Astrocyte (in vitro differentiated cells and primary cell): ENCODE measurements at regions not wholly inside any gene's neighbourhood (a gene's known extent, or its start where the extent isn't known, plus 50 kb on each side); places are given as distances from the start of the nearest gene placed in this dataset.

Experiments
- DNase-seq: peaks from one replicate; pipeline ENCODE4 v3.0.0-alpha.2; 2010; ENCODE audit warnings: low read depth
- FAIRE-seq: peaks from 2 replicates; lab custom pipeline; 2011; peaks lifted over from hg19 to GRCh38; lab: Jason Lieb, UNC
- H2AFZ ChIP-seq: 2 replicates; pipeline ENCODE4 v1.6.0; 2012; ENCODE audit warnings: low read depth, low read length, inconsistent platforms
- H3K27ac ChIP-seq: 2 replicates; pipeline ENCODE4 v1.5.1; 2011; ENCODE audit warnings: low read depth, low read length, inconsistent platforms
- H3K27me3 ChIP-seq: 2 replicates; pipeline ENCODE4 v1.6.0; 2011; ENCODE audit warnings: low read length, inconsistent platforms; ENCODE audit not compliant: insufficient read depth
- H3K36me3 ChIP-seq: 2 replicates; pipeline ENCODE4 v1.5.1; 2011; ENCODE audit warnings: low read length, inconsistent platforms; ENCODE audit not compliant: insufficient read depth
- H3K4me1 ChIP-seq: 2 replicates; pipeline ENCODE4 v1.5.1; 2011; ENCODE audit warnings: low read length, inconsistent platforms; ENCODE audit not compliant: insufficient read depth
- H3K4me2 ChIP-seq: 2 replicates; pipeline ENCODE4 v1.6.0; 2012; ENCODE audit warnings: low read length, inconsistent platforms
- H3K4me3 ChIP-seq: 2 replicates; pipeline ENCODE4 v1.5.1; 2011; ENCODE audit warnings: low read depth, mild to moderate bottlenecking, low read length, inconsistent platforms; ENCODE audit not compliant: insufficient read depth
- H3K79me2 ChIP-seq: 2 replicates; pipeline ENCODE4 v1.6.0; 2012; ENCODE audit warnings: mild to moderate bottlenecking, low read length, inconsistent platforms; ENCODE audit not compliant: insufficient read depth
- H3K9ac ChIP-seq: 2 replicates; pipeline ENCODE4 v1.6.0; 2012; ENCODE audit warnings: mild to moderate bottlenecking, low read length, inconsistent platforms
- H3K9me3 ChIP-seq: 2 replicates; pipeline ENCODE4 v1.5.1; 2012; ENCODE audit warnings: low read depth, mild to moderate bottlenecking, low read length, inconsistent platforms; ENCODE audit not compliant: insufficient read depth
- H4K20me1 ChIP-seq: 2 replicates; pipeline ENCODE4 v1.6.0; 2012; ENCODE audit warnings: low read length, inconsistent platforms; ENCODE audit not compliant: insufficient read depth
- H3K27ac Mint-ChIP-seq: one replicate; pipeline ENCODE4 v1.8.0; 2021; ENCODE audit warnings: mild to moderate bottlenecking, mixed read lengths; ENCODE audit not compliant: unreplicated experiment
- H3K27me3 Mint-ChIP-seq: one replicate; pipeline ENCODE4 v1.8.0; 2021; ENCODE audit warnings: low read depth, mixed read lengths; ENCODE audit not compliant: unreplicated experiment
- H3K36me3 Mint-ChIP-seq: one replicate; pipeline ENCODE4 v1.8.0; 2021; ENCODE audit warnings: low read depth, mixed read lengths; ENCODE audit not compliant: unreplicated experiment
- H3K4me1 Mint-ChIP-seq: one replicate; pipeline ENCODE4 v1.8.0; 2021; ENCODE audit warnings: low read depth, mixed read lengths; ENCODE audit not compliant: unreplicated experiment
- H3K4me3 Mint-ChIP-seq: one replicate; pipeline ENCODE4 v1.8.0; 2021; ENCODE audit warnings: mild to moderate bottlenecking, moderate library complexity, mixed read lengths; ENCODE audit not compliant: unreplicated experiment
- H3K9me3 Mint-ChIP-seq: one replicate; pipeline ENCODE4 v1.8.0; 2021; ENCODE audit warnings: mild to moderate bottlenecking, mixed read lengths; ENCODE audit not compliant: unreplicated experiment
- CTCF ChIP-seq: IDR thresholded peaks from 2 replicates; pipeline ENCODE4 v1.5.1; 2011; ENCODE audit warnings: low read depth, mild to moderate bottlenecking, inconsistent platforms, low read length, moderate library complexity; ENCODE audit not compliant: insufficient read depth
- EZH2 ChIP-seq: IDR thresholded peaks from 2 replicates; pipeline ENCODE4 v1.6.1; 2012; ENCODE audit warnings: mild to moderate bottlenecking, low read length, inconsistent platforms; ENCODE audit not compliant: insufficient read depth

DNA sequence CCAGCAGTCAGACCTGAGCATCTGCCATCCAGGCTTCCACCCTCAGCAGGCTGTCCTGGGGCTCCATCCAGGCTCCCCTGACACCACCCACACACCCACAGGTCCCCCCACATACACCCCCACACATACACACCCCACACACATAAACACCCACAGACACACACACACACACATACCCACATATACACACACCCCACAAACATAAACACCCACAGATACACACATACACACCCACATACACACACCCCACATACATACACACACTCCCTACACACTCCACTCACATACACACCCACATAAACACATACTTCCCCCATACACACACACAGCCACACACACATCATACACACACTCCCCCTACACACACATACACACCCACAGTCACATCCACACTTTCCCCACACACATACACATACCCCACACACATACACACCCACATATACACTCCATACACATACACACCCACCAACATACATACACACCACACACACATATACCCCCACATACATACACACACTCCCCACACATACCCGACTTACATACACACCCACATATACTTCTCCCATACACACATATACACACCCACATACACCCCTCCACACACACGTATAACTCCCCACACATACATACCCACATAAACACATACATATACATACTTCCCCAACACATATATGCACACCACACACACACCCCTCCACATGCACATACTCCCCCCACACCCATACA, 183.3 kb upstream of the ETAA1 start:
- H3K9me3 Mint-ChIP-seq = no peaks in the 10 kb centered on the region
- Histone ChIP-seq H2AFZ (no peak overlapping the region), H3K9me3 (no peaks in the 10 kb centered on the region), H3K27me3 (no peaks in the 10 kb centered on the region), H3K79me2 (no peaks in the 10 kb centered on the region), H4K20me1 (no peaks in the 10 kb centered on the region), H3K27ac (no peak overlapping the region), H3K4me1 (no peaks in the 10 kb centered on the region), H3K4me2 (no peak overlapping the region), H3K9ac (no peak overlapping the region), H3K4me3 (no peak overlapping the region), H3K36me3 (no peaks in the 10 kb centered on the region)
- H3K4me1 Mint-ChIP-seq = no peaks in the 10 kb centered on the region
- no peak for TF ChIP-seq CTCF
- TF ChIP-seq EZH2 = no peak
- H3K27ac Mint-ChIP-seq = no peak overlapping the region
- no peak for FAIRE-seq
- H3K36me3 Mint-ChIP-seq = no peaks in the 10 kb centered on the region
- no peak for DNase-seq
- H3K4me3 Mint-ChIP-seq = no peak overlapping the region
- H3K27me3 Mint-ChIP-seq = no peaks in the 10 kb centered on the region

DNA sequence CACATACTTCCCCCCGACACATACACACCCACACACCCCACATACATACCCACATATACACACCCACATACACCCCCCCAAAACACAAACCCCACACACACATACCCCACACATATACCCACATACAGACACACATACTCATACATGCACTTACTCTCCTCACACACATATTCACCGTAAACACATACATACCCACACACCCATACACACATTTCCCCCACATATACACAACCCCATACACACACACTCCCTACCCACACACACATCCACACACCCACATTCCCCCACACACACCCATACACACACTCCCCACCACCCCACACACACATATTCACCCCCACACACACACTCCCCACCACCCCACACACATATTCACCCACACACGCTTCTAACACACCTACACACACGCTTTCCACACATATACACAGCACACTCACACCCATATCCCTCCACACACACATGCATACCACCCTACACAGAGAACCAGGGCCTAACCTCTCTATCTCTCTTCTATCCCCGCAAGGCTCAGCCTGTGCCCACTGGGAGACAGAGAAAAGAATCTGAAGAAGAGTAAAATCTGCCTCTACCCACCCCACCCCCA, 182.4 kb upstream of the ETAA1 start:
- H3K27ac Mint-ChIP-seq = peak overlapping the region; percentile 44
- Histone ChIP-seq H3K9ac (no peak overlapping the region), H3K4me1 (no peaks in the 10 kb centered on the region), H3K4me2 (no peak overlapping the region), H3K36me3 (no peaks in the 10 kb centered on the region), H3K79me2 (no peaks in the 10 kb centered on the region), H3K4me3 (no peak overlapping the region), H4K20me1 (no peaks in the 10 kb centered on the region), H3K27ac (no peak overlapping the region), H3K9me3 (no peaks in the 10 kb centered on the region), H3K27me3 (no peaks in the 10 kb centered on the region), H2AFZ (no peak overlapping the region)
- no peaks in the 10 kb centered on the region for H3K27me3 Mint-ChIP-seq
- DNase-seq (no peak), FAIRE-seq (no peak)
- no peaks in the 10 kb centered on the region for H3K36me3 Mint-ChIP-seq
- H3K4me3 Mint-ChIP-seq = no peak overlapping the region
- no peaks in the 10 kb centered on the region for H3K9me3 Mint-ChIP-seq
- no peaks in the 10 kb centered on the region for H3K4me1 Mint-ChIP-seq
- TF ChIP-seq CTCF (no peak), EZH2 (no peak)
